ENCODE measurements at regions not wholly inside any gene's neighbourhood (a gene's known extent, or its start where the extent isn't known, plus 50 kb on each side); places are given as distances from the start of the nearest gene placed in this dataset.

DNA sequence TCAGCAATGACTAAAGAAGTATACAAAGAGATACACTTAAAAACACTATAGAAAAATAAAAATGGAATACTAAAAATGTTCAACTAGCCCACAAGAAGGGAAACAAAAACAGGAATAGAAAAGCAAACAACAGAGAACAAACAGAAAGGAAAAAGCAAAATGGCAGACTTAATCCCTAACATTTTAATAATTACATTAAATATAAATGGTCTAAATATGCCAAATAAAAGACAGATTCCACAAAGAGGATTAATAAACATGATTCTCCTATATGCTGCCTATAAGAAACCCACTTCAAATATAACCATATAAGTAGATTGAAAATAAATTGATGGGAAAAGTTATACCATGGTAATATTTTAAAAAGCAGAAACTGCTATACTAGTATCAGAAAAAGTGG is 83.5 kb upstream of the GPR45 start:
- TF ChIP-seq CTCF (IDR thresholded peaks at IDR 0.05; ENCODE audit: low read length), result no peak
- no peak for TF ChIP-seq EZH2 (optimal IDR thresholded peaks at IDR 0.05; ENCODE audit: low read depth, low read length)
- no peak for TF ChIP-seq EZH2phosphoT487 (IDR thresholded peaks at IDR 0.05; ENCODE audit: low read length)

All from MM.1S (cell line).